ENCODE measurements at regions not wholly inside any gene's neighbourhood (a gene's known extent, or its start where the extent isn't known, plus 50 kb on each side); places are given as distances from the start of the nearest gene placed in this dataset.

- Histone ChIP-seq H3K9ac (ENCODE audit: insufficient read depth, low read depth, low read length) (no peak overlapping the region), H2AFZ (ENCODE audit: low read length) (no peak overlapping the region), H3K4me1 (ENCODE audit: insufficient read depth, low read length) (no peaks in the 10 kb centered on the region), H3K9me3 (ENCODE audit: low read length) (no peaks in the 10 kb centered on the region), H3K4me3 (replicated peaks in 1 of 3; ENCODE audit: insufficient read depth in 1 of 3, low read depth in 2 of 3, low read length in 3 of 3) (no peak overlapping the region), H3K36me3 (replicated peaks in 1 of 2; ENCODE audit: control insufficient read depth in 1 of 2, insufficient read depth in 2 of 2, low read length in 2 of 2) (no peaks in the 10 kb centered on the region), H3K79me2 (ENCODE audit: insufficient read depth, low read length) (no peaks in the 10 kb centered on the region), H3K27ac (ENCODE audit: extremely low read length, insufficient read depth, low read length) (no peak overlapping the region), H3K27me3 (ENCODE audit: control insufficient read depth in 1 of 2, insufficient read depth in 2 of 2, low read length in 2 of 2) (no peaks in the 10 kb centered on the region), H4K20me1 (ENCODE audit: insufficient read depth, low read length) (no peaks in the 10 kb centered on the region), H3K4me2 (ENCODE audit: low read depth, low read length) (no peak overlapping the region)
- TF ChIP-seq ZNF75D (CRISPR knock-in tag; IDR thresholded peaks at IDR 0.05; ENCODE audit: borderline replicate concordance) (no peak), ZBTB25 (CRISPR knock-in tag; IDR thresholded peaks at IDR 0.05) (no peak), ZNF143 (CRISPR knock-in tag; IDR thresholded peaks at IDR 0.05) (no peak), FOXO1 (CRISPR knock-in tag; IDR thresholded peaks at IDR 0.05) (no peak), PPARG (CRISPR knock-in tag; conservative IDR thresholded peaks at IDR 0.05) (no peak), FOSL2 (CRISPR knock-in tag; IDR thresholded peaks at IDR 0.05) (no peak), HOXA7 (CRISPR knock-in tag; IDR thresholded peaks at IDR 0.05) (no peak), ZNF460 (CRISPR knock-in tag; IDR thresholded peaks at IDR 0.05; ENCODE audit: borderline replicate concordance) (no peak)
- BruUV-seq (replicated peaks): no TSS peak
- POLR2A ChIA-PET: no interaction called here
- FAIRE-seq (no peak), ATAC-seq (no peak), DNase-seq (ENCODE audit: low spot score) (no peak)
- intact Hi-C loops (cut with micrococcal nuclease; ENCODE audit: unreplicated experiment): no loop called here
- in situ Hi-C loops (cut with HindIII; ENCODE audit: extremely low pct_ligation_motif_present, low pct_unique_long_range_greater_than_20kb): no loop called here
- CTCF ChIA-PET (ENCODE audit: low intra/inter-chr PET ratio, low total read pairs): no interaction called here
These were observed 606.4 kb downstream of the ZNF608 start for GRCh38 chr5:124140060-124140459.

- TF ChIP-seq ZNF383 (CRISPR knock-in tag; IDR thresholded peaks at IDR 0.05; ENCODE audit: borderline replicate concordance): no peak
- TF ChIP-seq REXO4 (CRISPR knock-in tag; IDR thresholded peaks at IDR 0.05; ENCODE audit: borderline replicate concordance): no peak
- no peak for TF ChIP-seq ETS1 (CRISPR knock-in tag; IDR thresholded peaks at IDR 0.05)
- ATAC-seq: no peak
- no peak for DNase-seq (ENCODE audit: low spot score)
- BruUV-seq (replicated peaks): no TSS peak
- Histone ChIP-seq H3K79me2 (ENCODE audit: insufficient read depth, low read length) (no peaks in the 10 kb centered on the region), H3K9ac (ENCODE audit: insufficient read depth, low read depth, low read length) (no peak overlapping the region), H3K4me2 (ENCODE audit: low read depth, low read length) (no peak overlapping the region), H3K4me1 (ENCODE audit: insufficient read depth, low read length) (no peaks in the 10 kb centered on the region), H2AFZ (ENCODE audit: low read length) (no peak overlapping the region), H3K27me3 (ENCODE audit: control insufficient read depth in 1 of 2, insufficient read depth in 2 of 2, low read length in 2 of 2) (no peaks in the 10 kb centered on the region), H4K20me1 (ENCODE audit: insufficient read depth, low read length) (no peaks in the 10 kb centered on the region), H3K4me3 (replicated peaks in 1 of 3; ENCODE audit: insufficient read depth in 1 of 3, low read depth in 2 of 3, low read length in 3 of 3) (no peak overlapping the region), H3K36me3 (replicated peaks in 1 of 2; ENCODE audit: control insufficient read depth in 1 of 2, insufficient read depth in 2 of 2, low read length in 2 of 2) (no peaks in the 10 kb centered on the region), H3K27ac (ENCODE audit: extremely low read length, insufficient read depth, low read length) (no peak overlapping the region), H3K9me3 (ENCODE audit: low read length) (no peaks in the 10 kb centered on the region)
- CTCF ChIA-PET (ENCODE audit: low intra/inter-chr PET ratio, low total read pairs): no interaction called here
- POLR2A ChIA-PET: no interaction called here
- in situ Hi-C loops (cut with HindIII; ENCODE audit: extremely low pct_ligation_motif_present, low pct_unique_long_range_greater_than_20kb): no loop called here
- intact Hi-C loops (cut with micrococcal nuclease; ENCODE audit: unreplicated experiment): no loop called here
- FAIRE-seq: no peak
These were observed 607.0 kb downstream of the ZNF608 start for GRCh38 chr5:124139477-124139876.
